ENCODE measurements at regions not wholly inside any gene's neighbourhood (a gene's known extent, or its start where the extent isn't known, plus 50 kb on each side); places are given as distances from the start of the nearest gene placed in this dataset.

DNA sequence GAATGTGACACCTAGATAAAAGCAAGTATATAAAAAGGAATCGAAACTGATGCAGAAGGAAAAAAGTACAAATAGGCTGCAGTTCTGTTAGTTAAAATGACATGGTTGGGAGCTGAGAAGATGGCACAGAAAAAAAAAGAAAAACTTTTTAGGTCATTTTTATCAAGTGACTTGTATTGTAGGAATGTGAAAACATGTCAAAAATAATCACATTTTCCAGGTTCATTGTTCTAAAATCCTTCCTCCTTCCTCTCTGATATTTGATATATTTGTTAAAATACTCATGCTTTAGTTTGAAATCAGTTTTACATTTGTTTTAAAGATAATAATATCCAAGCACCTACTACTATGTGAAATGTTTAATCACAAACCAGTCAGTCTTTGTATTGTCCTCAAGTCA, 507.9 kb downstream of the PRKD1 start:
- Mint-ChIP-seq H3K9me3 (no peaks in the 10 kb centered on the region), H3K36me3 (ENCODE audit: low read depth) (no peaks in the 10 kb centered on the region), H3K27ac (no peak overlapping the region), H3K4me1 (no peaks in the 10 kb centered on the region), H3K4me3 (no peak overlapping the region), H3K27me3 (no peaks in the 10 kb centered on the region)
- CTCF ChIA-PET = no interaction called here
- DNase-seq (no peak), ATAC-seq (ENCODE audit: low read depth) (no peak)
- POLR2A ChIA-PET = no interaction called here
- intact Hi-C loops (cut with micrococcal nuclease) = no loop called here
- TF ChIP-seq, protein P1, sequence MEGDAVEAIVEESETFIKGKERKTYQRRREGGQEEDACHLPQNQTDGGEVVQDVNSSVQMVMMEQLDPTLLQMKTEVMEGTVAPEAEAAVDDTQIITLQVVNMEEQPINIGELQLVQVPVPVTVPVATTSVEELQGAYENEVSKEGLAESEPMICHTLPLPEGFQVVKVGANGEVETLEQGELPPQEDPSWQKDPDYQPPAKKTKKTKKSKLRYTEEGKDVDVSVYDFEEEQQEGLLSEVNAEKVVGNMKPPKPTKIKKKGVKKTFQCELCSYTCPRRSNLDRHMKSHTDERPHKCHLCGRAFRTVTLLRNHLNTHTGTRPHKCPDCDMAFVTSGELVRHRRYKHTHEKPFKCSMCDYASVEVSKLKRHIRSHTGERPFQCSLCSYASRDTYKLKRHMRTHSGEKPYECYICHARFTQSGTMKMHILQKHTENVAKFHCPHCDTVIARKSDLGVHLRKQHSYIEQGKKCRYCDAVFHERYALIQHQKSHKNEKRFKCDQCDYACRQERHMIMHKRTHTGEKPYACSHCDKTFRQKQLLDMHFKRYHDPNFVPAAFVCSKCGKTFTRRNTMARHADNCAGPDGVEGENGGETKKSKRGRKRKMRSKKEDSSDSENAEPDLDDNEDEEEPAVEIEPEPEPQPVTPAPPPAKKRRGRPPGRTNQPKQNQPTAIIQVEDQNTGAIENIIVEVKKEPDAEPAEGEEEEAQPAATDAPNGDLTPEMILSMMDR (IDR thresholded peaks at IDR 0.05) = no peak

DNA sequence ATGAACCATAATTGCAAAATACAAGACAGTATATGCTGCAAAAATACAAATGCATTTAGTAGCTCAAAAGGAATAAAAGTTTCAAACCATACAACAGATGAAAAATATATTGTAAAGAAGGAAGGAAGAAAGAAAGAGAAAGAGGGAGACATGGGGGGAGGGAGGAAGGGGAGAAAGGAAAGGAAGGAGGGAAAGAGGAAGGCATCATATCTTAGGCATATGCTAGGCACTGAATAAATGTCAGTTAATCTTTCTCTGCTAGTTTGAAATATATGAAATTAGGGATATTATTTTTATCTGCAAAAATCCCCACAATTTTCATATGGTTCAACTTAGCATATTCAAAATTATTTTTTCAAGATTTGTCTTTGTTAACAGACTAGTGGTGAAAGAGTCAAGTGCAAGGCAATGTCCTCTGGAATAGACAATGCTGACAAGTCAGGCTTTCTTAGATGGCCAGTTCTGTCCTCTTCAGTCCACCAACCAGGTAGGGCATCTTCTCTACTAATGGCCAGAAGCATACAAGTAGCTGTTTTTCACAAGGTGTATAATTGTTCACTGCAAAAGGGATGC, 506.4 kb downstream of the PRKD1 start:
- Mint-ChIP-seq H3K36me3 (ENCODE audit: low read depth) (no peaks in the 10 kb centered on the region), H3K27ac (no peak overlapping the region), H3K4me1 (no peaks in the 10 kb centered on the region), H3K9me3 (no peaks in the 10 kb centered on the region), H3K27me3 (no peaks in the 10 kb centered on the region), H3K4me3 (no peak overlapping the region)
- DNase-seq (no peak), ATAC-seq (ENCODE audit: low read depth) (no peak)
- intact Hi-C loops (cut with micrococcal nuclease) = no loop called here
- CTCF ChIA-PET = no interaction called here
- POLR2A ChIA-PET = interaction anchor here (0.5 kb wide), 1 partner anchor 19 kb away, joined by 3 read pairs; no protein-coding TSS in a partner anchor
- TF ChIP-seq, protein P1 (IDR thresholded peaks at IDR 0.05) = no peak

DNA sequence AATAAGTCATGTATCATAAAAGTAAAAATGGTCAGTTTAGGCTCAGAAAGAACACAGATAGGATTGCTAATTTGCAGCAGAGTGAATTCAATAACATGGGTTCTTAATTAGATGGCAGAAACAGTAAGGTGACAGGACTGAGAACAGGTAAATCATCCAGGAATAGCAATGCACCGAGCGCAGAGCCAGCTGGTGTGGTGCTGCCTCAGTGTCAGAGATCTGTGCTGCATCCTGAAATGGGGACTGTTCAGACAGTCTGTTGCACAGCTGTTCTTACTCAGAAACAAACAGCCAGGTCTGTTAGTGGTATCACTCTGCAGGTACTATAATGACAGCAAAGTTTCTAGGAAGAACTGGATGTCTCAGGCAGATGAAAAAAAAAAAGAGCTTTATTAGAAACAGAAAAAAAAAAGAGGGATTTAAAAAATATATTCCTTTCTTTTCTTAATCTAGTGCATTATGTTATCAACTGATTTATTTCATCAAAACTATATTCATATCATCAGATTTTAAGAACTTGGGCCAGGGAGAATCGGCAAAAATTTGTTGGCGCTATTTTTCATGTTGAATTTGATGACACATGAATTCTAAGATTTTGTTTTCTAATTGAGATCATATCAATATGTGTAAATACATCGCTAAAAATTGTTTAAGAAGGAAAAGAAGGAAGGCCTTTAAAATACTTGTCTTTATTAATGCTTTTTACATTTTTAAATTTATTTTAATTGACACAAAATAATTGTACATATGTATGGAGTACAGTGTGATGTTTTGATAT, 501.8 kb downstream of the PRKD1 start:
- Mint-ChIP-seq H3K27ac (no peak overlapping the region), H3K27me3 (no peaks in the 10 kb centered on the region), H3K9me3 (no peaks in the 10 kb centered on the region), H3K4me3 (no peak overlapping the region), H3K36me3 (ENCODE audit: low read depth) (no peaks in the 10 kb centered on the region), H3K4me1 (no peaks in the 10 kb centered on the region)
- ChIA-PET CTCF (no interaction called here), POLR2A (no interaction called here)
- TF ChIP-seq, protein P1 (IDR thresholded peaks at IDR 0.05) = no peak
- DNase-seq (no peak), ATAC-seq (ENCODE audit: low read depth) (no peak)
- intact Hi-C loops (cut with micrococcal nuclease) = no loop called here

DNA sequence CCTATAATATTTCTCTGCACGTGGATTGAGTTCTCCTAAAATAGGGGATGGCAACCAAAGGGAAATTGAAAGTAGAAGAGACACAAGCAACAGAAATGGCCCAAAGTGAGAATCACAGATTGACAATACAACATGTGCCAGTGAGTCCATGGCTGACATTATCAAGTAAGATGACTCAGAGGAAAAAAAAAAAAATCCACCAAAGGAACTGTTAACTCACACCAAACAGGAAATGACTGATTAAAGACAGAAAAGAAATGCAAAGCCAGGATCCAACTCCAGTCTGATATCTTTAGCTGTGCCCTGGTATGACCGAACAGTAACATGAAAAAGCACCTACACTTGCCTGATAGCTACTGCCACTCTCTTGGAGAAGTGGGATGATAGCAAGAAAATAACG, 485.0 kb downstream of the PRKD1 start:
- H3K36me3 Mint-ChIP-seq (ENCODE audit: low read depth) = no peaks in the 10 kb centered on the region
- H3K4me1 Mint-ChIP-seq = no peaks in the 10 kb centered on the region
- ATAC-seq (ENCODE audit: low read depth) (no peak), DNase-seq (no peak)
- peaks cover 6% of the 10 kb centered on the region for H3K9me3 Mint-ChIP-seq
- ChIA-PET CTCF (no interaction called here), POLR2A (no interaction called here)
- H3K27me3 Mint-ChIP-seq = no peaks in the 10 kb centered on the region
- no peak overlapping the region for H3K4me3 Mint-ChIP-seq
- TF ChIP-seq, protein P1 (IDR thresholded peaks at IDR 0.05) = no peak
- no peak overlapping the region for H3K27ac Mint-ChIP-seq
- intact Hi-C loops (cut with micrococcal nuclease) = no loop called here

DNA sequence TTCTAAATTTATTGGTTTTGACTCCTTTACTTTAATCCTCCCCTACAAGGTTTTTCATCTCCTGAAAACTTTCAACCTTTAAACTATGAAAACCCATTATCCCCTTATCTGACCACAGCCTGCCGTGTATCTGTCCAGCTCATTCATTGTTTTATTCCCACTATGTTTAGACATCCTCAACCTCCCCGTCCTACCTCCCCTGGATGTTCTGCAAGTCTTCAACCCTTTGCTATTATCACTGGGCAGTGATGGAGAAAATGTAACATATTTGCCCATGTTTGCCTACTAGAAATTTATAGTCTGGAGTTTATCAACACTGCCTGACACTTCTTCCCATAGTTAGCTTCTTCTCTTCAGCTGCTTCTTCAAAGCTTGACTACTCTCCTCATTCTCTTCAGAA, 483.4 kb downstream of the PRKD1 start:
- Mint-ChIP-seq H3K9me3 (no peaks in the 10 kb centered on the region), H3K4me1 (no peaks in the 10 kb centered on the region), H3K4me3 (no peak overlapping the region), H3K27ac (no peak overlapping the region), H3K36me3 (ENCODE audit: low read depth) (no peaks in the 10 kb centered on the region), H3K27me3 (no peaks in the 10 kb centered on the region)
- ATAC-seq (ENCODE audit: low read depth) (no peak), DNase-seq (no peak)
- ChIA-PET POLR2A (no interaction called here), CTCF (no interaction called here)
- TF ChIP-seq, protein P1 (IDR thresholded peaks at IDR 0.05) = no peak
- intact Hi-C loops (cut with micrococcal nuclease) = no loop called here

All from activated B cell treated with CpG ODN at 0.5 μM for 24 hours (primary cell).